ENCODE measurements at regions not wholly inside any gene's neighbourhood (a gene's known extent, or its start where the extent isn't known, plus 50 kb on each side); places are given as distances from the start of the nearest gene placed in this dataset.
A peak's percentile ranks its signal among the peaks of the same experiment; 100 is the strongest.
"Not testable (repeated sequence)": the region's sequence is repeated elsewhere in the genome, so short reads cannot be mapped to it uniquely, and the experiment has no call there.

DNA sequence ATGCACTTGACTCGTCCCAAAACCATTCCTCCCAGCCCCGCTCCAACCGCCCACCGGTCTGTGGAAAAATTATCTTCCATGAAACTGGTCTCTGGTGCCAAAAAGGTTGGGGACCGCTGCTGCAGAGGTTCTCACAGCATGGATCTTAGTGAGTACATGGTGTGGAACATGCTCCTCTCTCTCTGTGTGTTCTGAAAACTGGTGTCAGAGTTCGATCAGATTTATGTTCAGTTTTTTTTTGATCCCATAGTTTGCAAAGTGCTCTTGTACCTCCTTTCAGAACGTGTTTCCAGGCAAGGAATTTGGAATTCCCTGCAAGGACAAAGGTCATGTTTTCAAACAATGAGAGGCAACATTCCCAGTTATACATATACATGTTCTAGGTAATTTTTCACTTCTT is 61.2 kb upstream of the FAM171A1 start:
- ATAC-seq (no peak), DNase-seq (ENCODE audit: low spot score) (no peak)
- intact Hi-C loops (cut with DNase I) = loop anchor here (10.0 kb wide), 2 partner anchors 293 to 393 kb away; no protein-coding TSS in a partner anchor

DNA sequence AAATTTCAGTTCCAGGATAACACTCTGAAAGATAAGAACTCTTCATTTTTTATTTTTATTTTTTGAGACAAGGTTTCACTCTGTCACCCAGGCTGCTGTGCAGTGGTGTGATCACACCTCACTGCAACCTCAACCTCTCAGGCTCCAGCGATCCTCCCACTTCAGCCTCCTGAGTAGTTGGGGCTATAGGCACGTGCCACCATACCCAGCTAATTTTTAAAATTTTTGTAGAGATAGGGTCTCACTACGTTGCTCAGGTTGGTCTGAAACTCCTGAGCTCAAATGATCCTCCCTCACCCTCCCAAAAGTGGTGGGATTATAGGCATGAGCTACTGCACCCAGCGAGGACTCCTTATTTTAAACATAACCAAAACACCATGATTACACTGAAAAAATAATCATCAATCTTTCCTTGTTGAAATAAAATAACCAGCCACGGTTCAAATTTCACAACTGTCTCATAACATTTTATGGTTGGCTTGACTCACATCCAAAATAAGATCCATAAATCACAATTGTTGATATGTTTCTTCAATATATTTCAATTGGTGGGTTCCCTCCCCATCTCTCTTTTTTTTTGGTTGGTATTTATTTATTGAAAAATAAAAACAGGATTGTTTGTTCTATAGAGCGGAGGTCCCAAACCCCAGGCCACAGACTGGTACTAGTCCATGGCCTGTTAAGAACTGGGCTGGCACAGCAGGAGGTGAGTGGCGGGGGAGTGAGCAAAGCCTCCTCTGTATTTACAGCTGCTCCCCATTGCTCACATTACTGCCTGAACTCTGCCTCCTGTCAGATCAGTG is 60.1 kb upstream of the FAM171A1 start:
- intact Hi-C loops (cut with DNase I) = loop anchor here (10.0 kb wide), 2 partner anchors 294 to 394 kb away; no protein-coding TSS in a partner anchor
- ATAC-seq = no peak
- no peak for DNase-seq (ENCODE audit: low spot score)

DNA sequence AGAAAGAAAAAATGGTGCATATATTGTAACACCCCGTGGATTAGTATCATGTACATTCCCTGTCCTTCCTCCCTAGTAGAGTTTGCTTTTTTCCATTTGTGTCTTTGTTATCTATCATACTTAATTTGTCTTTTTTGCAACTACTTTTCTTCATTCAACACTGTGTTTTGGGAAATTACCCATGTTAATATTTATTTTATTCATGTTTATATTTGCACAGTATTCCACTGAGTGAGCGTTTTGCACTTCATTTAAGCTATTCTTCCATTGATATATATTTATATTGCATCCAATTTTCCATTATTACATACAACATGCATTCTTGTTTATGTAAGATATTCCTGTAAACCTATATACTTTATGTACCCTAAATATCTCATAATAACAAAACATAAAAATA is 57.6 kb upstream of the FAM171A1 start:
- intact Hi-C loops (cut with DNase I) = no loop called here
- no peak for ATAC-seq
- DNase-seq (ENCODE audit: low spot score) = no peak

GRCh38 chr10:15427843-15428414 is 56.8 kb upstream of the FAM171A1 start:
- DNase-seq (ENCODE audit: low spot score) (no peak), ATAC-seq (peak; percentile 62)
- intact Hi-C loops (cut with DNase I) = no loop called here

DNA sequence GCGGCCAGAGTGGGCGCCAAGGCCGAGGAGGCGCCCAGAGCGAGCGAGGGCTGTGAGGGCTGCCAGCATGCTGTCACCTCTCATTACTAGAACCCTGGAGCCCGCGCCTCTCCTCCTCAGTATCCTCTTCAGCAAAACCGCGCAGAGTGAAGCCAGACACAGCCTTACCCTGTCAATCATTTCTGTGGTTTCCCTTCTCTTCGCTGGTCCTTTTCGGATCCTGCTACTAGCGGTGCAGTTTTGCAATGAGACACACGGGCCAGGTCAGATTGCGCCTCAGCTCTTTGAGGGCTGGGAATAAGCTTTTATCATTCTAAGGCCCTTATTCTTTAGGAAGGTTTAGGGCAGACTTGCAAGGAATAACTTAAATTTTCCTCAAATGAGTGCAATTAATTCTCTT is 55.5 kb upstream of the FAM171A1 start:
- ATAC-seq (no peak), DNase-seq (ENCODE audit: low spot score) (no peak)
- intact Hi-C loops (cut with DNase I) = no loop called here

- ATAC-seq = no peak
- no peak for DNase-seq (ENCODE audit: low spot score)
- intact Hi-C loops (cut with DNase I) = no loop called here
Measured at GRCh38 chr10:15426115-15426514, 55.0 kb upstream of the FAM171A1 start.

GRCh38 chr10:15421875-15422274 is 50.8 kb upstream of the FAM171A1 start:
- intact Hi-C loops (cut with DNase I); DNase-seq (ENCODE audit: low spot score); ATAC-seq: not testable (repeated sequence)

All from sciatic nerve (tissue), 2 donors.